K562 (cell line): ENCODE measurements at regions not wholly inside any gene's neighbourhood (a gene's known extent, or its start where the extent isn't known, plus 50 kb on each side); places are given as distances from the start of the nearest gene placed in this dataset.

Experiments used
- ATAC-seq: fragments of 200-7000 bp; cut with Tn5 transposase; 3 replicates; pipeline ENCODE4 v1.9.1; 2020; ENCODE audit warnings: moderate library complexity
- BruUV-seq: library from RNA; stranded (reverse); fragments of 400-500 nt; replicated peaks from 2 replicates; lab custom pipeline; 2021; lab: Mats Ljungman, UMichigan
- CTCF ChIA-PET: fragments of 300-600 bp; formaldehyde crosslinking; extraction: SDS; loops from one replicate; lab custom pipeline; 2021; ENCODE audit warnings: low intra/inter-chr PET ratio; lab: Yijun Ruan, JAX
- POLR2A ChIA-PET: fragments of 300-600, 350-650 bp; sonication (Branson Sonifier 250); formaldehyde crosslinking; extraction: SDS; loops from one replicate; lab custom pipeline; 2021; ENCODE audit warnings: antibody characterized with exemption, inconsistent platforms; lab: Yijun Ruan, JAX
- DNase-seq, 4 experiments: peaks; one replicate each; pipeline versions ENCODE4 v3.0.0 to v3.0.0-alpha.2; 2011 to 2018; ENCODE audit warnings: low spot score in 3 of 4, mixed read lengths in 3 of 4; ENCODE audit errors: extremely low read depth in 1 of 4
- FAIRE-seq: peaks from 2 replicates; lab custom pipeline; 2011; peaks lifted over from hg19 to GRCh38; lab: Jason Lieb, UNC
- H2AFZ ChIP-seq: 2 replicates; pipeline ENCODE4 v1.6.0; 2011; ENCODE audit warnings: low read depth, low read length, control low read depth, inconsistent platforms
- H3K27ac ChIP-seq: fragments of 200-600 bp; 3 replicates; pipeline ENCODE4 v1.8.0; 2011; ENCODE audit warnings: low read depth, mild to moderate bottlenecking, control low read depth, inconsistent platforms, low read length, moderate library complexity, mixed read lengths; ENCODE audit errors: extremely low read depth
- H3K27me3 ChIP-seq, 2 experiments: fragments of 300-600 bp in 1 of 2; 2 replicates in 1 of 2; 3 replicates in 1 of 2; pipeline versions ENCODE4 v1.6.0 to v1.8.0; 2011; ENCODE audit warnings: inconsistent platforms in 2 of 2, low read length in 2 of 2, mild to moderate bottlenecking in 1 of 2, mixed read lengths in 1 of 2, moderate library complexity in 1 of 2; ENCODE audit not compliant: control insufficient read depth in 2 of 2, insufficient read depth in 2 of 2
- H3K36me3 ChIP-seq: fragments of 300-600 bp; 3 replicates; pipeline ENCODE4 v1.8.0; 2011; ENCODE audit warnings: mild to moderate bottlenecking, low read length, inconsistent platforms; ENCODE audit not compliant: control insufficient read depth, insufficient read depth
- H3K4me1 ChIP-seq, 2 experiments: fragments of 200-600 bp in 1 of 2; replicated peaks in 1 of 2; 2 replicates in 1 of 2; 3 replicates in 1 of 2; pipeline versions ENCODE4 v1.5.1 to v1.8.0; 2011; ENCODE audit warnings: inconsistent platforms in 2 of 2, low read length in 2 of 2, mild to moderate bottlenecking in 1 of 2, mixed read lengths in 1 of 2, moderate library complexity in 1 of 2; ENCODE audit not compliant: control insufficient read depth in 2 of 2, insufficient read depth in 2 of 2
- H3K4me2 ChIP-seq: 2 replicates; pipeline ENCODE4 v1.6.1; 2011; ENCODE audit warnings: low read length, control low read depth, inconsistent platforms, mixed read lengths; ENCODE audit not compliant: insufficient read depth
- H3K4me3 ChIP-seq: fragments of 200-600 bp; sonication (generic), shearing (Covaris generic); 2 replicates; pipeline ENCODE4 v1.5.1; 2016; ENCODE audit warnings: control low read depth, inconsistent platforms
- H3K79me2 ChIP-seq: fragments of 200-600 bp; 3 replicates; pipeline ENCODE4 v1.8.0; 2011; ENCODE audit warnings: low read length, inconsistent platforms; ENCODE audit not compliant: control insufficient read depth, insufficient read depth
- H3K9ac ChIP-seq, 2 experiments: 2 replicates each; pipeline versions ENCODE4 v1.6.0 to v1.6.1; 2011; ENCODE audit warnings: low read depth in 2 of 2, low read length in 2 of 2, control low read depth in 1 of 2, inconsistent platforms in 1 of 2, mild to moderate bottlenecking in 1 of 2, mixed read lengths in 1 of 2; ENCODE audit not compliant: insufficient read depth in 1 of 2
- H3K9me1 ChIP-seq: one replicate; pipeline ENCODE4 v1.6.0; 2011; ENCODE audit warnings: inconsistent platforms, mild to moderate bottlenecking, low read length, moderate library complexity; ENCODE audit not compliant: control insufficient read depth, insufficient read depth
- H3K9me3 ChIP-seq: replicated peaks from 2 replicates; pipeline ENCODE4 v1.5.1; 2011; ENCODE audit warnings: low read depth, low read length, inconsistent platforms; ENCODE audit not compliant: control insufficient read depth, insufficient read depth
- H4K20me1 ChIP-seq: replicated peaks from 2 replicates; pipeline ENCODE4 v1.6.1; 2011; ENCODE audit warnings: low read length, inconsistent platforms, mixed read lengths; ENCODE audit not compliant: control insufficient read depth, insufficient read depth
- NCOA4 ChIP-seq: fragments of 450-650 bp; IDR thresholded peaks from 2 replicates; pipeline ENCODE4 v1.6.1; 2018; ENCODE audit warnings: mild to moderate bottlenecking; ENCODE audit not compliant: partially characterized antibody
- NFIC ChIP-seq: fragments of 450-650 bp; IDR thresholded peaks from 2 replicates; pipeline ENCODE4 v1.6.1; 2017; ENCODE audit warnings: mild to moderate bottlenecking, inconsistent platforms
- NFIX ChIP-seq: fragments of 250-450 bp; sonication (Bioruptor Pico); IDR thresholded peaks from 2 replicates; pipeline ENCODE4 v1.4.0; 2020; ENCODE audit warnings: low read depth, mild to moderate bottlenecking, moderate library complexity
- PCBP1 ChIP-seq: fragments of 200-400 bp; formaldehyde crosslinking; IDR thresholded peaks from 2 replicates; pipeline ENCODE4 v1.6.1; 2018; ENCODE audit warnings: mild to moderate bottlenecking, low read depth, low read length; ENCODE audit not compliant: poor library complexity, severe bottlenecking
- ZFP30 ChIP-seq: fragments of 250-450 bp; sonication (Bioruptor Pico); IDR thresholded peaks from 2 replicates; pipeline ENCODE4 v1.8.0; 2022; ENCODE audit warnings: moderate library complexity, mild to moderate bottlenecking, inconsistent platforms, borderline replicate concordance
- ZNF239 ChIP-seq: fragments of 250-450 bp; sonication (Bioruptor Pico); IDR thresholded peaks from 2 replicates; pipeline ENCODE4 v1.4.0; 2020; ENCODE audit warnings: mild to moderate bottlenecking
- ZNF639 ChIP-seq, 2 experiments: fragments of 200-800 bp in 1 of 2; sonication (Bioruptor generic) in 1 of 2; sonication (generic) in 1 of 2; formaldehyde crosslinking in 1 of 2; IDR thresholded peaks in 1 of 2; conservative IDR thresholded peaks in 1 of 2; 2 replicates each; pipeline versions ENCODE4 v1.5.0 to v1.6.1; 2016 to 2020; ENCODE audit warnings: missing compliant biosample characterization in 1 of 2, missing genetic modification characterization in 1 of 2, missing genetic modification reagents in 1 of 2
- WGBS: fragments of 100-300 bp; shearing (Covaris generic); methylation state at CpG from one replicate; pipeline ENCODE4 v1.1.6; 2016; ENCODE audit warnings: low coverage, mixed read lengths; ENCODE audit not compliant: insufficient coverage; ENCODE audit errors: missing lambda C conversion rate; 5-methylcytosine and 5-hydroxymethylcytosine counted together
- in situ Hi-C: fragments of 300-500 bp; cut with MboI; formaldehyde crosslinking; loops from 4 replicates; pipeline ENCODE4 v1.15.0; 2018; ENCODE audit warnings: inconsistent platforms, mixed read lengths
- intact Hi-C: fragments of 100-400 bp; cut with micrococcal nuclease; formaldehyde crosslinking; loops from 2 replicates; pipeline ENCODE4 v1.14.2; 2022

GRCh38 chr12:88952562-88952942, 372.3 kb upstream of the KITLG start:
- Histone ChIP-seq H3K27me3 (no peaks in the 10 kb centered on the region), H3K9ac (no peak overlapping the region), H3K9me1 (no peaks in the 10 kb centered on the region), H3K79me2 (no peaks in the 10 kb centered on the region), H4K20me1 (no peaks in the 10 kb centered on the region), H3K27ac (no peak overlapping the region), H3K4me2 (no peak overlapping the region), H3K4me1 (no peaks in the 10 kb centered on the region), H3K4me3 (no peak overlapping the region), H2AFZ (no peak overlapping the region), H3K9me3 (no peaks in the 10 kb centered on the region; the same call in none of the 2 replicates), H3K36me3 (no peaks in the 10 kb centered on the region)
- in situ Hi-C loops: no loop called here
- CTCF ChIA-PET: no interaction called here
- DNase-seq (no peak), FAIRE-seq (no peak), ATAC-seq (no peak)
- POLR2A ChIA-PET: no interaction called here
- WGBS: 0% methylated on average over 1 of the region's 1 CpG
- no TSS peak for BruUV-seq
- TF ChIP-seq NFIC (peak; percentile 69), ZNF239 (no peak), NFIX (peak; percentile 52)
- intact Hi-C loops: no loop called here

- ATAC-seq: no peak
- H3K27me3 ChIP-seq: no peaks in the 10 kb centered on the region
- WGBS: 0% methylated on average over 2 of the region's 2 CpGs
- FAIRE-seq: no peak
- no peaks in the 10 kb centered on the region for H3K4me1 ChIP-seq
- POLR2A ChIA-PET: no interaction called here
- no peak for DNase-seq
- intact Hi-C loops (no loop called here), in situ Hi-C loops (no loop called here)
- no peaks in the 10 kb centered on the region for H3K79me2 ChIP-seq
- no peaks in the 10 kb centered on the region for H4K20me1 ChIP-seq
- no peaks in the 10 kb centered on the region for H3K36me3 ChIP-seq
- no TSS peak for BruUV-seq
- CTCF ChIA-PET: no interaction called here
- H3K27ac ChIP-seq: no peak overlapping the region
- no peak overlapping the region for H3K9ac ChIP-seq
- H3K9me1 ChIP-seq: no peaks in the 10 kb centered on the region
- no peaks in the 10 kb centered on the region; the same call in 1 of the 2 replicates for H3K9me3 ChIP-seq
- no peak overlapping the region for H3K4me3 ChIP-seq
- no peak overlapping the region for H2AFZ ChIP-seq
- H3K4me2 ChIP-seq: no peak overlapping the region
- TF ChIP-seq PCBP1: no peak
- no peak for TF ChIP-seq ZFP30 (CRISPR knock-in tag)
- no peak for TF ChIP-seq NCOA4
- TF ChIP-seq ZNF639 (CRISPR knock-in tag; conservative IDR thresholded peaks at IDR 0.05 in 1 of 2, IDR thresholded peaks at IDR 0.05 in 1 of 2): no peak
Observed at GRCh38 chr12:88951860-88952561, 371.7 kb upstream of the KITLG start.
